ENCODE measurements at regions not wholly inside any gene's neighbourhood (a gene's known extent, or its start where the extent isn't known, plus 50 kb on each side); places are given as distances from the start of the nearest gene placed in this dataset.
"Not testable (repeated sequence)": the region's sequence is repeated elsewhere in the genome, so short reads cannot be mapped to it uniquely, and the experiment has no call there.

GRCh38 chr6:121020656-121021055, 313.6 kb downstream of the TBC1D32 start:
- no peak for DNase-seq

GRCh38 chr6:121008553-121008952, 325.7 kb downstream of the TBC1D32 start:
- DNase-seq, result no peak

- no peak for DNase-seq
These were observed 328.3 kb downstream of the TBC1D32 start for GRCh38 chr6:121006024-121006423.

GRCh38 chr6:121000381-121000780, 333.9 kb downstream of the TBC1D32 start:
- DNase-seq, result no peak

- no peak for DNase-seq
These were observed 337.9 kb downstream of the TBC1D32 start for GRCh38 chr6:120996340-120996739.

- DNase-seq, result no peak
These were observed 339.7 kb downstream of the TBC1D32 start for GRCh38 chr6:120994573-120994967.

- no peak for DNase-seq
These were observed 340.2 kb downstream of the TBC1D32 start for GRCh38 chr6:120993929-120994572.

- no peak for DNase-seq
These were observed 342.0 kb downstream of the TBC1D32 start for GRCh38 chr6:120992257-120992656.

GRCh38 chr6:120990866-120991265, 343.4 kb downstream of the TBC1D32 start:
- DNase-seq, result no peak

- DNase-seq, result no peak
These were observed 352.4 kb downstream of the TBC1D32 start for GRCh38 chr6:120981835-120982234.

- no peak for DNase-seq
These were observed 368.0 kb downstream of the TBC1D32 start for GRCh38 chr6:120966321-120966720.

GRCh38 chr6:120965814-120966213, 368.5 kb downstream of the TBC1D32 start:
- DNase-seq, result no peak

- DNase-seq, result no peak
These were observed 373.5 kb downstream of the TBC1D32 start for GRCh38 chr6:120960761-120961160.

GRCh38 chr6:120954111-120954510, 380.2 kb downstream of the TBC1D32 start:
- no peak for DNase-seq

GRCh38 chr6:120951258-120951657, 383.0 kb downstream of the TBC1D32 start:
- DNase-seq, result no peak

GRCh38 chr6:120947111-120947510, 387.2 kb downstream of the TBC1D32 start:
- DNase-seq, result no peak

GRCh38 chr6:120945905-120946594, 388.2 kb downstream of the TBC1D32 start:
- DNase-seq, result no peak

GRCh38 chr6:120938876-120939472, 395.3 kb downstream of the TBC1D32 start:
- DNase-seq, result no peak

GRCh38 chr6:120938164-120938875, 396.0 kb downstream of the TBC1D32 start:
- no peak for DNase-seq

GRCh38 chr6:120935908-120936307, 398.4 kb downstream of the TBC1D32 start:
- DNase-seq, result no peak

- no peak for DNase-seq
These were observed 399.3 kb downstream of the TBC1D32 start for GRCh38 chr6:120935016-120935415.

- DNase-seq, result not testable (repeated sequence)
These were observed 402.6 kb downstream of the TBC1D32 start for GRCh38 chr6:120931520-120932180.

GRCh38 chr6:120930500-120930899, 403.8 kb downstream of the TBC1D32 start:
- DNase-seq, result not testable (repeated sequence)

All from right forelimb (tissue), 1 donor.